ENCODE measurements at regions not wholly inside any gene's neighbourhood (a gene's known extent, or its start where the extent isn't known, plus 50 kb on each side); places are given as distances from the start of the nearest gene placed in this dataset.

- H2AFZ ChIP-seq (ENCODE audit: low read length), result no peak overlapping the region
- H3K9me2 ChIP-seq (ENCODE audit: low read depth, low read length), result no peaks in the 10 kb centered on the region
- H3K9me3 ChIP-seq (ENCODE audit: low read length), result no peaks in the 10 kb centered on the region
- no peaks in the 10 kb centered on the region for H3F3A ChIP-seq (ENCODE audit: insufficient read depth, low read length)
- H3K4me2 ChIP-seq (ENCODE audit: low read length), result no peak overlapping the region
- no peak overlapping the region for H3K27ac ChIP-seq (ENCODE audit: low read depth, low read length, poor library complexity, severe bottlenecking)
- H3K79me2 ChIP-seq (ENCODE audit: insufficient read depth, low read length), result no peaks in the 10 kb centered on the region
- no peak overlapping the region for H3K4me3 ChIP-seq (ENCODE audit: low read depth, low read length, poor library complexity, severe bottlenecking)
- no peaks in the 10 kb centered on the region for H3K4me1 ChIP-seq (ENCODE audit: insufficient read depth, low read length, severe bottlenecking)
- no peaks in the 10 kb centered on the region for H4K20me1 ChIP-seq (ENCODE audit: insufficient read depth, low read length)
- H3K9ac ChIP-seq (ENCODE audit: low read length), result no peak overlapping the region
- H3K36me3 ChIP-seq (ENCODE audit: insufficient read depth, low read length), result no peaks in the 10 kb centered on the region
- H3K27me3 ChIP-seq (ENCODE audit: insufficient read depth, low read length), result 0 out of 2 replicates have a peak, but pooled peaks cover 4% of the 10 kb centered on the region
- no peak for TF ChIP-seq EZH2 (IDR thresholded peaks at IDR 0.05; ENCODE audit: borderline replicate concordance, low read length)
- no peak for TF ChIP-seq CTCF (IDR thresholded peaks at IDR 0.05; ENCODE audit: low read length)
Observed at GRCh38 chr2:204228169-204228886, 291.8 kb downstream of the ICOS start.

- TF ChIP-seq EZH2 (IDR thresholded peaks at IDR 0.05; ENCODE audit: borderline replicate concordance, low read length) (no peak), CTCF (IDR thresholded peaks at IDR 0.05; ENCODE audit: low read length) (no peak)
- Histone ChIP-seq H3K9me2 (ENCODE audit: low read depth, low read length) (no peaks in the 10 kb centered on the region), H3K9me3 (ENCODE audit: low read length) (no peaks in the 10 kb centered on the region), H3K4me1 (ENCODE audit: insufficient read depth, low read length, severe bottlenecking) (no peaks in the 10 kb centered on the region), H3K4me3 (ENCODE audit: low read depth, low read length, poor library complexity, severe bottlenecking) (no peak overlapping the region), H3K79me2 (ENCODE audit: insufficient read depth, low read length) (no peaks in the 10 kb centered on the region), H3K9ac (ENCODE audit: low read length) (no peak overlapping the region), H3K4me2 (ENCODE audit: low read length) (no peak overlapping the region), H3K27me3 (ENCODE audit: insufficient read depth, low read length) (0 out of 2 replicates have a peak, but pooled peaks cover under 1% of the 10 kb centered on the region), H3K36me3 (ENCODE audit: insufficient read depth, low read length) (no peaks in the 10 kb centered on the region), H2AFZ (ENCODE audit: low read length) (no peak overlapping the region), H4K20me1 (ENCODE audit: insufficient read depth, low read length) (no peaks in the 10 kb centered on the region), H3F3A (ENCODE audit: insufficient read depth, low read length) (no peaks in the 10 kb centered on the region), H3K27ac (ENCODE audit: low read depth, low read length, poor library complexity, severe bottlenecking) (no peak overlapping the region)
Observed at GRCh38 chr2:204234248-204234647, 297.7 kb downstream of the ICOS start.

GRCh38 chr2:204234879-204235278 is 298.3 kb downstream of the ICOS start:
- H3K4me3 ChIP-seq (ENCODE audit: low read depth, low read length, poor library complexity, severe bottlenecking), result no peak overlapping the region
- H3K27me3 ChIP-seq (ENCODE audit: insufficient read depth, low read length), result no peaks in the 10 kb centered on the region
- no peaks in the 10 kb centered on the region for H3F3A ChIP-seq (ENCODE audit: insufficient read depth, low read length)
- no peak overlapping the region for H3K9ac ChIP-seq (ENCODE audit: low read length)
- H3K4me1 ChIP-seq (ENCODE audit: insufficient read depth, low read length, severe bottlenecking), result no peaks in the 10 kb centered on the region
- no peaks in the 10 kb centered on the region for H4K20me1 ChIP-seq (ENCODE audit: insufficient read depth, low read length)
- TF ChIP-seq EZH2 (IDR thresholded peaks at IDR 0.05; ENCODE audit: borderline replicate concordance, low read length), result no peak
- no peak for TF ChIP-seq CTCF (IDR thresholded peaks at IDR 0.05; ENCODE audit: low read length)
- H3K9me3 ChIP-seq (ENCODE audit: low read length), result no peaks in the 10 kb centered on the region
- no peak overlapping the region for H3K27ac ChIP-seq (ENCODE audit: low read depth, low read length, poor library complexity, severe bottlenecking)
- no peaks in the 10 kb centered on the region for H3K79me2 ChIP-seq (ENCODE audit: insufficient read depth, low read length)
- no peak overlapping the region for H2AFZ ChIP-seq (ENCODE audit: low read length)
- H3K9me2 ChIP-seq (ENCODE audit: low read depth, low read length), result no peaks in the 10 kb centered on the region
- no peaks in the 10 kb centered on the region for H3K36me3 ChIP-seq (ENCODE audit: insufficient read depth, low read length)
- no peak overlapping the region for H3K4me2 ChIP-seq (ENCODE audit: low read length)
